KMS-11 (cell line): ENCODE measurements at regions not wholly inside any gene's neighbourhood (a gene's known extent, or its start where the extent isn't known, plus 50 kb on each side); places are given as distances from the start of the nearest gene placed in this dataset.

Experiments used
- H2AFZ ChIP-seq: fragments of 200-600 bp; sonication (generic); 2 replicates; pipeline ENCODE4 v1.6.1; 2016; ENCODE audit warnings: antibody characterized with exemption, mixed run types, low read depth
- H3K27ac ChIP-seq: fragments of 200-600 bp; sonication (generic); 2 replicates; pipeline ENCODE4 v1.6.1; 2016; ENCODE audit warnings: mild to moderate bottlenecking, mixed run types
- H3K27me3 ChIP-seq: fragments of 200-600 bp; sonication (generic); 2 replicates; pipeline ENCODE4 v1.6.1; 2017; ENCODE audit warnings: mild to moderate bottlenecking, low read depth, mixed run types, moderate library complexity; ENCODE audit not compliant: insufficient read depth
- H3K36me3 ChIP-seq: fragments of 200-600 bp; sonication (generic); 2 replicates; pipeline ENCODE4 v1.6.1; 2017; ENCODE audit warnings: mild to moderate bottlenecking, mixed run types; ENCODE audit not compliant: insufficient read depth
- H3K4me1 ChIP-seq: fragments of 200-600 bp; sonication (generic); 2 replicates; pipeline ENCODE4 v1.6.1; 2016; ENCODE audit warnings: mild to moderate bottlenecking, low read depth, mixed run types; ENCODE audit not compliant: poor library complexity, severe bottlenecking
- H3K4me2 ChIP-seq: fragments of 200-600 bp; sonication (generic); 2 replicates; pipeline ENCODE4 v1.7.0; 2016; ENCODE audit warnings: mild to moderate bottlenecking, mixed run types
- H3K4me3 ChIP-seq: fragments of 200-600 bp; sonication (generic); IDR thresholded peaks from 2 replicates; pipeline ENCODE4 v1.6.1; 2017; ENCODE audit warnings: low read depth, low read length, mixed read lengths; ENCODE audit not compliant: insufficient read depth
- H3K79me2 ChIP-seq: fragments of 200-600 bp; sonication (generic); 2 replicates; pipeline ENCODE4 v1.6.1; 2016; ENCODE audit warnings: low read depth, mixed run types; ENCODE audit not compliant: insufficient read depth
- H3K9ac ChIP-seq: fragments of 200-600 bp; sonication (generic); 2 replicates; pipeline ENCODE4 v1.6.1; 2016; ENCODE audit warnings: mild to moderate bottlenecking, mixed run types
- H4K20me1 ChIP-seq: fragments of 200-600 bp; sonication (generic); 2 replicates; pipeline ENCODE4 v1.6.1; 2016; ENCODE audit warnings: mild to moderate bottlenecking, mixed run types; ENCODE audit not compliant: insufficient read depth
- TF ChIP-seq, protein P1 (sequence below): fragments of 200-600 bp; sonication (generic); conservative IDR thresholded peaks from 2 replicates; pipeline ENCODE4 v1.6.1; 2017; ENCODE audit warnings: low read depth, mild to moderate bottlenecking, antibody characterized with exemption, low read length, moderate library complexity, mixed read lengths

DNA sequence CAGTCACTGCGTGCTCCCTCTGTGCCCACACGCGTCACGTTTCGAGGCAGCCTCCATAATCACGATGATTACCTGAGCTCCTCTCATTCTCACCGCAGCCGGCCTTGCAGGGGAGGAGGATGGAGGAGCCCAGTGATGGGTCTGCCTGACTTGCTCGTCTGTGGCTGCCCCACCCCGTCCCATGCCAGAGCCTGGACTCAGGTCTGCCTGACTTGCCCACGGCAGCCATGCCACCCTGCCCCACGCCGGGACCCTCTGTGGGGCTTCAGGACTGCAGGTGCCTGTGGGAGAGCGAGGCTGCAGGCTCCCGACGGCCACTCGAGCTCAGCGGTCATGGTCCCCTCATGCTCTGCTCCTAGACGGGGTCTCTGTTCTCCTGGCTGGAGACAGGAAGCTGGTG is 1025.1 kb downstream of the BRD1 start:
- Histone ChIP-seq H2AFZ (no peak overlapping the region), H3K79me2 (no peaks in the 10 kb centered on the region), H3K36me3 (no peaks in the 10 kb centered on the region), H3K27ac (no peak overlapping the region), H3K4me1 (no peaks in the 10 kb centered on the region), H3K4me2 (no peak overlapping the region), H3K4me3 (no peak overlapping the region), H4K20me1 (no peaks in the 10 kb centered on the region), H3K27me3 (no peaks in the 10 kb centered on the region), H3K9ac (no peak overlapping the region)
- TF ChIP-seq, protein P1, sequence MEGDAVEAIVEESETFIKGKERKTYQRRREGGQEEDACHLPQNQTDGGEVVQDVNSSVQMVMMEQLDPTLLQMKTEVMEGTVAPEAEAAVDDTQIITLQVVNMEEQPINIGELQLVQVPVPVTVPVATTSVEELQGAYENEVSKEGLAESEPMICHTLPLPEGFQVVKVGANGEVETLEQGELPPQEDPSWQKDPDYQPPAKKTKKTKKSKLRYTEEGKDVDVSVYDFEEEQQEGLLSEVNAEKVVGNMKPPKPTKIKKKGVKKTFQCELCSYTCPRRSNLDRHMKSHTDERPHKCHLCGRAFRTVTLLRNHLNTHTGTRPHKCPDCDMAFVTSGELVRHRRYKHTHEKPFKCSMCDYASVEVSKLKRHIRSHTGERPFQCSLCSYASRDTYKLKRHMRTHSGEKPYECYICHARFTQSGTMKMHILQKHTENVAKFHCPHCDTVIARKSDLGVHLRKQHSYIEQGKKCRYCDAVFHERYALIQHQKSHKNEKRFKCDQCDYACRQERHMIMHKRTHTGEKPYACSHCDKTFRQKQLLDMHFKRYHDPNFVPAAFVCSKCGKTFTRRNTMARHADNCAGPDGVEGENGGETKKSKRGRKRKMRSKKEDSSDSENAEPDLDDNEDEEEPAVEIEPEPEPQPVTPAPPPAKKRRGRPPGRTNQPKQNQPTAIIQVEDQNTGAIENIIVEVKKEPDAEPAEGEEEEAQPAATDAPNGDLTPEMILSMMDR = no peak

DNA sequence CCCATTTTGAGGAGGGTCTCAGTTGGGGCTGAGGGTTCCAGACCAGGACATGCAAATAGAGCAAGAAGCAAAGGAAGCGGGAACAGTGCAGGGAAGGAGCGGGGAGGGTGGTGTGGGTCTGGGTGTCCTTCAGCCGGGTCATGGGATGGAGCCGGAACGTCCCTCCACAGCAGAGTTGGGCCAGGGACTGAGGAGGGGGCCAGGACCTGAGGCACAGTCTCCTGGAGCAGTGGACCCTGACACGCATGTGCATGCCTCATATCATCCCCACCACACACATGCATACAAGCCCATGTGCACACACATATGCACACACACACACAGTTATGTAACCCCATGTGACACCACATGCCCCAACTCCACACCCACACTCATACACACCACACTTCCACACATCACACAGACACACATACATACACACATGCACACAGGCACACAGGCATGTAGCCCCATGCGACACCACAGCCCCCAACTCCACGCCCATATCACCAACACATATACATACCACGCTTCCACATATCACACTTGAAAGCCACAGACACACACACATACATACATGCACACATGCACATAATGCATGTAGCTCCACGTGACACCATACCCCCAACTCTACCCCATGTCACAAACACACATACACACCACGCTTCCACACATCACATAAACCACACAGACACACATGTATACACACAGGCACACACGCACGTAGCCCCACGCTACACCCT is 1026.6 kb downstream of the BRD1 start:
- H2AFZ ChIP-seq = no peak overlapping the region
- no peaks in the 10 kb centered on the region for H4K20me1 ChIP-seq
- H3K27ac ChIP-seq = no peak overlapping the region
- no peak overlapping the region for H3K4me3 ChIP-seq
- H3K9ac ChIP-seq = no peak overlapping the region
- TF ChIP-seq, protein P1 = no peak
- no peaks in the 10 kb centered on the region for H3K27me3 ChIP-seq
- H3K36me3 ChIP-seq = no peaks in the 10 kb centered on the region
- no peak overlapping the region for H3K4me2 ChIP-seq
- H3K4me1 ChIP-seq = no peaks in the 10 kb centered on the region
- no peaks in the 10 kb centered on the region for H3K79me2 ChIP-seq

DNA sequence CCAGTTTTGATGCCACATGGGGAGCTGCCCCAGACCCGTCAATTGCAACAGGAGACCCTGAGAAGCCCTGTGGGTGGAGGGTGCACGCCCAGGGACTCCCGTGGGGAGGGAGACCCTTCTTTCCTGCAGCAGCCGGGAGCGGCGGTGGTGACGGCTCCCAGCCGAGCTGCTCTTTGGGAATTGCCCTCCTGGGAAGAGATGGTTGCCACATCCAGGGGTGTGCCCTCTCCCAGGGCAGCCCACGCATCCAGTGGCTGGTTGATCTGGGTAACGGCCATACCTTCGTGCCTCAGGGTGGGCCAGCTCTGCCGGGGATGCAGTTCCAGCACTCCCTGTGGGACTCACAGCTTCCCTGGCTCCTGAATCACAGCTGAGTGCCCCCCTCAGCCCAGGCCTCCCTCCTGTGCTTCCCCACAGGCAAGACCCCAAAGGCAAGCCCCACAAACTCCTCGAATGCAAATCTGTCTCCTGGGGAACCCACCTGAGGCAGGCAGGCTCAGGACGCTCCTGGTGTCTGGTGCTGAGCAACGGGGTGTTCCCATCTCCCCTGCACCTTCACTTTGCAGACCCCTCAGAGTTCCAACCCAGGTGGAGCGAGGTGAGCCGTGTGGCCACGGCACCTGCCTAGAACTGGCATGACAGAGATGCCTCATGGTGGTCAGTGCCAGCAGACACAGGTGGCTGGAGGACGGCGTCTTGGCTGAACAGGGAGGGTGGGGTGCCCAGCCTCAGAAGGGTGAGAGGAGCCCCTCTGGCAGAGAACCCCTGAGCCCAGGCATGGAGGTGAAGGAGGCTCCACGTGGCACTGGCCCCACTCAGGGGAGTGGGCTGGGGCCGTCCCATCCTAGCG is 1027.4 kb downstream of the BRD1 start:
- Histone ChIP-seq H3K27ac (no peak overlapping the region), H3K4me3 (no peak overlapping the region), H4K20me1 (no peaks in the 10 kb centered on the region), H3K27me3 (no peaks in the 10 kb centered on the region), H3K79me2 (no peaks in the 10 kb centered on the region), H3K4me1 (no peaks in the 10 kb centered on the region), H3K9ac (no peak overlapping the region), H2AFZ (no peak overlapping the region), H3K4me2 (no peak overlapping the region), H3K36me3 (no peaks in the 10 kb centered on the region)
- TF ChIP-seq, protein P1 = no peak

DNA sequence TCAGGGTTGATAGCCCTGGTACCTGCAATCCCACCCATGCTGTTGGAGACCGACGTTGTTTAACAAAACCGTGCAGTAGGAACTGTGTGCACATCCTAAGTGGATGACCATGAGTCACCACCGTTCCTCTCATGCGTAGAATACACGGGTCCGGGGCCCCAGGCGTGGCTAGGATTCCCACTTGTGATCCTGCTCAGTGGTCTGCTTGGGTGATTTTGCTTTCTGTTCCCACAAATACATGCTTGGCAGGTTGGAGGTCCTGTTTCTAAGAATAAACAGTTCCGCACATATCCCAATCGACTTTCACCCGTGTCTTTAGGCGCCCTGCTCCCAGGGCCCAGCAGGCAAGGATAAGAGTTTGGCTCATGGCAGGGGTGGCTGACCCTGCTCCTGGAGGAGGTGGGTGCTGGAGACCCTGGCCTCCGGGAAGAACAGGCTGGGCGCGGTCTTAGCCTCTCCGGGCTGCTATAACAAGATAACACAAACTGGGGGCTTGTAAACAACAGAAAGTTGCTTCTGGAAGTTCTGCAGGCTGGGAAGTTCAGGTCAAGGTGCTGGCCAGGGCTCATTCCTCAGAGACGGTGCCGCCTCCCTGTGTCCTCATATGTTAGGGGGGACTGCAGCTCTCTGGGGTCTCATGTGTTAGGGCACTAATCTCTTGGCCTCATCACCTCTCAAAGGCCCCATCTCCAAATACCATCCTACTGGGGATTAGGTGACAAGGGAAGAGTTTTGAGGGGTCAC is 1028.3 kb downstream of the BRD1 start:
- Histone ChIP-seq H3K36me3 (no peaks in the 10 kb centered on the region), H3K27me3 (no peaks in the 10 kb centered on the region), H3K27ac (no peak overlapping the region), H4K20me1 (no peaks in the 10 kb centered on the region), H3K9ac (no peak overlapping the region), H3K79me2 (no peaks in the 10 kb centered on the region), H3K4me3 (no peak overlapping the region), H3K4me1 (no peaks in the 10 kb centered on the region), H2AFZ (no peak overlapping the region), H3K4me2 (no peak overlapping the region)
- TF ChIP-seq, protein P1 = no peak
